SKM-1 treated with dmso at 0.1 percent for 144 hours (cell line): ENCODE measurements at regions not wholly inside any gene's neighbourhood (a gene's known extent, or its start where the extent isn't known, plus 50 kb on each side); places are given as distances from the start of the nearest gene placed in this dataset.
"Not testable (repeated sequence)": the region's sequence is repeated elsewhere in the genome, so short reads cannot be mapped to it uniquely, and the experiment has no call there.

ENCODE experiments used
- DNase-seq: peaks from one replicate; lab custom pipeline; 2025; ENCODE audit not compliant: unreplicated experiment; lab: John Stamatoyannopoulos, UW

- DNase-seq, result no peak
These were observed 245.3 kb downstream of the PARN start for GRCh38 chr16:14384745-14385144.

- DNase-seq, result not testable (repeated sequence)
These were observed 246.2 kb downstream of the PARN start for GRCh38 chr16:14383844-14384243.

GRCh38 chr16:14378689-14379467, 251.2 kb downstream of the PARN start:
- DNase-seq, result no peak

GRCh38 chr16:14378131-14378551, 251.9 kb downstream of the PARN start:
- no peak for DNase-seq

- no peak for DNase-seq
These were observed 252.7 kb downstream of the PARN start for GRCh38 chr16:14377326-14377725.

GRCh38 chr16:14375132-14375491, 254.9 kb downstream of the PARN start:
- DNase-seq, result no peak

GRCh38 chr16:14374451-14375131, 255.5 kb downstream of the PARN start:
- DNase-seq, result no peak

GRCh38 chr16:14373896-14374295, 256.2 kb downstream of the PARN start:
- DNase-seq, result no peak

GRCh38 chr16:14373406-14373805, 256.7 kb downstream of the PARN start:
- DNase-seq, result no peak

GRCh38 chr16:14372471-14372870, 257.6 kb downstream of the PARN start:
- no peak for DNase-seq

GRCh38 chr16:14371778-14372431, 258.2 kb downstream of the PARN start:
- DNase-seq, result no peak

GRCh38 chr16:14370736-14371234, 259.3 kb downstream of the PARN start:
- no peak for DNase-seq

GRCh38 chr16:14369734-14370598, 260.1 kb downstream of the PARN start:
- no peak for DNase-seq

GRCh38 chr16:14368399-14368798, 261.7 kb downstream of the PARN start:
- DNase-seq, result no peak

GRCh38 chr16:14366974-14367707, 262.9 kb downstream of the PARN start:
- no peak for DNase-seq

GRCh38 chr16:14366447-14366846, 263.6 kb downstream of the PARN start:
- DNase-seq, result no peak

- DNase-seq, result no peak
These were observed 264.7 kb downstream of the PARN start for GRCh38 chr16:14365200-14365851.

GRCh38 chr16:14364386-14365199, 265.5 kb downstream of the PARN start:
- DNase-seq, result no peak

GRCh38 chr16:14364112-14364385, 266.0 kb downstream of the PARN start:
- DNase-seq, result no peak
